ENCODE measurements at regions not wholly inside any gene's neighbourhood (a gene's known extent, or its start where the extent isn't known, plus 50 kb on each side); places are given as distances from the start of the nearest gene placed in this dataset.

GRCh38 chr20:60638430-60639098 is 613.5 kb upstream of the CDH4 start:
- no peak for DNase-seq (ENCODE audit: low spot score)

DNA sequence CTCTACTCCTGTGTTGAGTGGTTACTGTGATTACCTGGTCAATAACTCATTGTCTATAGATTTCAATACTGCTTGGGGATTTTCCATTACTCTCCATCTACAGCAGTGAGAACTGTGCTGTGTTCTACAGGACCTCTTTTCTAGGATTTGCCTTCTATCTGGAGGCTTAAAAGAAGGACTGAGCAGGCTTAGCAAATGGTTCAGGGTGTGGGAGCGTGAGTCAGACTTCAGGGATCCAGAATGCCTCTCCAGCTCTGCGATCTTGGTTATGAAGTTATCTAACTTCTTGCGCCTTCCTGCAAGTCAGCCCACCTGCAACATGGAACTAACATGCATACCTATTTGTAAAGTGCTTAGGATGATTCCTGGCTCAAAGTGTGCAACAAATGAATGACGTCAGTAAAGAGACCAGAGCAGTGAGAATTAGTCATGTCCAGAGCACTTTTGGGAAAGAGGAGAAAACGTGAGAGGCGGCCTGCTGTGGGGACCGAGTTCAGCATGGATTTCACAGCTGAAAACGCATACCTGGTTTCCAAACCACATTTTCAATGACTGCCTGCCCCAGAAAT is 610.1 kb upstream of the CDH4 start:
- no peak for DNase-seq (ENCODE audit: low spot score)

- no peak for DNase-seq (ENCODE audit: low spot score)
Observed at GRCh38 chr20:60642541-60642940, 609.5 kb upstream of the CDH4 start.

DNA sequence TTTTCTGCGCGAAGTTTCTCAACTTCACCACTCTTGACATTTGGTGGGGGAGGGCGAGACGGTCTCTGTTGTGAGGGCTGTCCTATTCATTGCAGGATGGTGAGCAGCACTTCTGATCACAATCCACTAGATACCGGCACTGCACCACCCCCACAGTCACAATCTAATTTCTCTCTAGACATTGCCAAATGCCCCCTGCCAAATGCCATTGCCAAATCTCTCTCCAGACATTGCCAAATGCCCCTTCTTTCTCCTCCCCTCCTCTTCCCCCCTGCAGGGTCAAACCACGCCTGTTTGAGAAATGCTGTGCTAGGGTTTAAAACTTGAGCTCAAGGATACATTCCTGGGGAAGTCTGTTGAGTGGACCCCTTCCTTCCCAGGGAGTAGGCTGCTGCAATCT is 603.5 kb upstream of the CDH4 start:
- no peak for DNase-seq (ENCODE audit: low spot score)

GRCh38 chr20:60649541-60649940 is 602.5 kb upstream of the CDH4 start:
- DNase-seq (ENCODE audit: low spot score): no peak

DNA sequence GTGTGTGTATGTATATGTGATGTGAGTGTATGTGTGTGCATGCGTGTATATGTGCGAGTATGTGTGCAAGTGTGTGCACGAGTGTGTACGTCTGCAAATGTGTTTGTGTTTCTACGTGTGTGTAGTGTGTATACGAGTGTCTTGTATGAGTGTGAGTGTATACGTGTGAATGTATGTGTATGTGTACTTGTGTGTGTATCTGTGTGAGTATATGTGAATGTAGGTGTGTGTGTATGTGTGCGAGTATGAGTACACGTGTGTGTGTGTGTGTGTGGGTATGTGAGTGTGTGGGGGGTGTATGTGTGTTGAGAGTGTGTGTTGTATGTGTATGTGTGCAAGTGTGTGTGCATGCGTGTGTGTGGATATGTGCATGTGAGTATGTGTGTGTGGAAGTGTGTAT is 602.0 kb upstream of the CDH4 start:
- no peak for DNase-seq (ENCODE audit: low spot score)

- DNase-seq (ENCODE audit: low spot score): no peak
Observed at GRCh38 chr20:60652046-60652445, 600.0 kb upstream of the CDH4 start.

DNA sequence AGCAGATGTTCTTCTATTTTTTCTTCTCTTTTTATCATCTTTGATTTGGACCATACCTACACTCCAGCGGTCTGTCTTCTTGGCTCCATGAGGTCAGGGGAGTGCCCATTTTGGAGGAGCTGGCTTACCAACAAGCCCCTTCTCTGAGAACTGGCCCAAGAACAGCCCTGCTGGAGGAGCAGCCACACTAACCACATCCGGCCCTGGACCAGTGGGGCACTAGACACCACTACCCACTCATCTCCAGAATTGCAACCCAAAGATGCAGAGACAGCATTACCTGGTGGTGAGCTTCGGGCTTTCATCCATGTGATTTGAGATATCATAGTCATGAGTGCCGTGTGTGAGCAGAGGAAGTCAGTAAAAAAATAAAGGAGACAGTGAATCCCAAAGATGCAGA is 599.4 kb upstream of the CDH4 start:
- DNase-seq (ENCODE audit: low spot score): no peak

- DNase-seq (ENCODE audit: low spot score): no peak
Observed at GRCh38 chr20:60653111-60653845, 598.8 kb upstream of the CDH4 start.

- no peak for DNase-seq (ENCODE audit: low spot score)
Observed at GRCh38 chr20:60658681-60659080, 593.4 kb upstream of the CDH4 start.

DNA sequence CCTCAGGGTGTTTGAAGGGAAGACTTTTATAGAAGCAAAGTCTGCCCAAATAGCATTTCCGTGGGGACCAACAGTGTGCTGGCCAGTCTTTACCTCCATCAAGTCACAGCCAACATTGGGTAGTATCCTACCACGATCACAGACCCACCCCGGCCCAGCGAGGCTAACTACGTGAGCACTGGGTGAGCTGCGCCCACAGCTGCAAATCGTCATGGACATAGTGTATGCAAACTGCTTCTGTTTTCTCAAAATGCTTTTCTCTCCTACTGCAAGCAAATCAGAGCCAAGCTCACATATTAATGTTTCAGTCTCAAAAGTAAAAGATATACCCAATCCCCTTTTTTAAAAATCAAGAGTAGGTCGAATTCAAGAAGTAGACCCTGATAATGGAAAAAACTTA is 592.8 kb upstream of the CDH4 start:
- no peak for DNase-seq (ENCODE audit: low spot score)

DNA sequence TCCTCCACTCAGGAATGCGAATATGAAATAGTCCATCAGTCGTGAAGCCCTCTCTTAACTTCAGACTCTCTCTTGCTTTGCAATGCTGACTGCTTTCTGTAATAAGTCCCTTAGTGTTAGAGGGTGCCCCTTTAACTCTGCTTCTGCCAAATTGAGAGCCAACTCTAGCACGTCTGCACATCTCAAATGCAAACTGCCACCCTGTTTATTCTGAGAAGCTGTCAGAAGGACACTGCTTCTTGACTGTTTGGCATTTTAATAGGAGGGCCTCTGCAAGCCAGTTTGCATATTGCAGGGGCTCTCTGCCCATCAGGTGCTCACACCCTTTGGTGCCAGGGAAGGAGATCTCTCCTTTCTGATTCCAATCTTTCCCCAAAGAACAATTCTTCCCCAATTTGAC is 589.8 kb upstream of the CDH4 start:
- no peak for DNase-seq (ENCODE audit: low spot score)

GRCh38 chr20:60664106-60664505 is 588.0 kb upstream of the CDH4 start:
- no peak for DNase-seq (ENCODE audit: low spot score)

GRCh38 chr20:60667641-60668040 is 584.4 kb upstream of the CDH4 start:
- DNase-seq (ENCODE audit: low spot score): no peak

DNA sequence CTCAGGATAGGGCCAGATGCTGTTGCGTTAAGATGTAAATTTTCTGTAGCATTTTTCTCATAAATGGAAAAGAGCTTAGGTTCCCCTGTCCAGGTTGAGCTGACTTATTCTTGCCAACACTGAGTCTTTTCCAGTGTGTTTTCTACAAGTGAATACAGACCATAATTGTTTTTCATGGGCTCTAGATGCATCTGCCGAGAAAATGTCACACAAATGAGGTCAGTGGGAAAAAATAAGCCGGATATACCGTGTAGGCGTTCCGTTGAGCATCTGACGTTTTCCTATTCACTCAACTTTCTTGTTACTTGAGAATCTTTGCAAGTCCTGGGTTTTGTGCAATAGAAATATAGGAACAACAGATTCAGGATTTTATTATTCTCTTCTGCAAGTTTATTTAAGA is 582.9 kb upstream of the CDH4 start:
- DNase-seq (ENCODE audit: low spot score): no peak

DNA sequence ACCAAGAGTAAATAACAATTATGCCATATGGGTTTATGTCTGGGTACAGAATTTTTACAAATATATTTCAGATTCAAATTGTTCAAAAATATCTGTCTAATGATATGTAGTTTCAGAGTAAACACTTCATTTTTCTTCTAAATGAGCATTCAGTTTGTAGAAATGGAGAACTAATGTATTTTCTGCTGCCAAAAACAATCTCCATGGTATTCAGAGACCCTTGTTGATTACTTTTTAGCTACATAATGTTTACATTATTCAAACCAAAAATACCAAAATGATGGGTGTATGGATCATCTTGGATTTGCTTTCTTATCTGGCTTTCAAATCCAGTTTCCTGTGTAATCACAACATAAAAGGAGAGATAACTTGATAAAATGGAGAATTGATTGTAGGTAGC is 576.0 kb upstream of the CDH4 start:
- no peak for DNase-seq (ENCODE audit: low spot score)

DNA sequence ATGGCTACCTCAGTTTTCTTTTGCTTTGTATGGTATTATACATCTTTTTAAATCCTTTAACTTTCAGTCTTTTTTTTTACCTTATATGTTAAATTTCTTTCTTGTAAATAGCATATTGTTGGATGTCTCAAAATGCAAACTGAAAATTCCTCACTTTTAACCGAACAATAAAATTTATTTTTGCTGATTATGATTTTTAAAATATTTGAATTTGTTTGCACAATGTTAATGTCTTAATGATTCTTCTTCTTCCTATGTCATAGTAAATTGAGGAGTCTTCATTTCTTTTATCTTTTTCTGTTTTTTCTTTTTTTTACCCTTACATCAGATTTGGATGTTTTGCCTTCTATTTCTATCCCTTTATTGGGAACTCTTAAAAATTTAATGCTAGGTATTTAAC is 574.2 kb upstream of the CDH4 start:
- DNase-seq (ENCODE audit: low spot score): no peak

DNA sequence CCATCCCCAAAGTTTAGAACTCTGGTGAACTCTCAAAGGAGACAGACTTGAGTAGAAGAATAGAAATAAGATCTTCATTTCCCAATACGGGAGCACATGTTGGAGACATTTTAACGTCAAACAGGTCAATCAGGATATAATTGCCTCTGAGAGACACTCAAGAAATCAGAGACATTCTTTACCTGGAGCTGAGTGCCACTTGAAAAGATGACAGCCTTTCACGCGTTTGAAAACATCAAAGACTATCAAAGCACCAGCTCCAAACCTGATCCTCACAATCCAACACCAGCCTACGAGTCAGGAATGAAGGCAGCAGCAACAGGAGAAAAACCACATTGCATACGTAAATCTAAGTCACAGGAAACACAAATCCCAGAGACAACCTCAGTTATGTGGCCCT is 571.5 kb upstream of the CDH4 start:
- DNase-seq (ENCODE audit: low spot score): no peak

GRCh38 chr20:60687213-60687612 is 564.8 kb upstream of the CDH4 start:
- DNase-seq (ENCODE audit: low spot score): no peak

- DNase-seq (ENCODE audit: low spot score): no peak
Observed at GRCh38 chr20:60690771-60691170, 561.3 kb upstream of the CDH4 start.

DNA sequence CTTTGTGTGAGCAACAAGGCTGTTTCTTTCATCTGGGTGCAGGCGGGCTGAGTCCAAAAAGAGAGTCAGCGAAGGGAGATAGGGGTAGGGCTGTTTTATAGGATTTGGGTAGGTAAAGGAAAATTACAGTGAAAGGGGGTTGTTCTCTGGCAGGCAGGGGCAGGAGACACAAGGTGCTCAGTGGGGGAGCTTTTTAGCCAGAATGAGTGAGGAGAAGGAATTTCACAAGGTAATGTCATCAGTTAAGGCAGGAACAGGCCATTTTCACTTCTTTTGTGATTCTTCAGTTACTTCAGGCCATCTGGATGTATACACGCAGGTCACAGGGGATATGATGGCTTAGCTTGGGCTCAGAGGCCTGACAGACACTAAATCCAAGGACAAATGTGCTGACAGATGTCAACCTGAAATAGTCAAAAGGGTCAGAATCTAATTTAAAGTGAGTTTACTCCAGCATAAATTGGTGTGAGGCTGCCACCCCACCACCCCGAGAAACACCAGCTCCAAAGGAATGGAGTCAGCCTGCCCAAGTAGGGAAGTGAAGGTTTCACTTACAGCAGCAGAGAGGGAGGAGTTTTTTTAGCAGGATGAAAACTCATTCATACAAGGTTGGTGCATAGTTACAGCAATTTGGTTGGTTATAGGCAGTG is 560.0 kb upstream of the CDH4 start:
- DNase-seq (ENCODE audit: low spot score): no peak

DNA sequence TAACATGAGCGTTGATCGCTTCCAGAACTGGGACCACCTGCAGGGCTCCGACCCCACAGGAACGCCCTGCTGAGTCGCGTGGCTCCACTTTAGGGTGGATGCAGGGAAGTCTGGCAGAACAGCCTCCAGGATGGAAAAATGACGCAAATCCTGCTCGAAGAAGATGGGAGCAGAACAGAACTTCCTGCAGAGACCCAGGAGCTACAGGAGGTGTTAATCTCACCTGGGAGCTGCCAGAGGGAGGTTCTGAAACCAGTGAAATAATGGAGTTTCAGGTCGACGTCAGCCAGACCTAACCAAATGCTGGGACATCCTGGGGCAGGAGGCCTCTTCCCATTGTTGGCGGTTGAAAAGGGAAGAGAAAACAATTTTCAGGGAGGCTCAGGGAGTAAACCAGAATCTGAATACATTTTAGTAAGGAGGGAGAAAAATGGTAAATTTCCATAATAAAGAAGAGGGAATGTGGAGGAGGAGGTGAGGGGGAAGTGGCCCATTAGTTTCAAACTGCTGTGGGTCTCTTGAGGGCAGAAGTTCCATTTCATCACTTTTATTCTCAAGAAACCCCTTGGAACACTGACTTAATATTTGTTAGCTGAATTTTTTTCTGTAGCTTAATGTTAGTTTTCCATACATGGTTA is 558.4 kb upstream of the CDH4 start:
- no peak for DNase-seq (ENCODE audit: low spot score)

DNA sequence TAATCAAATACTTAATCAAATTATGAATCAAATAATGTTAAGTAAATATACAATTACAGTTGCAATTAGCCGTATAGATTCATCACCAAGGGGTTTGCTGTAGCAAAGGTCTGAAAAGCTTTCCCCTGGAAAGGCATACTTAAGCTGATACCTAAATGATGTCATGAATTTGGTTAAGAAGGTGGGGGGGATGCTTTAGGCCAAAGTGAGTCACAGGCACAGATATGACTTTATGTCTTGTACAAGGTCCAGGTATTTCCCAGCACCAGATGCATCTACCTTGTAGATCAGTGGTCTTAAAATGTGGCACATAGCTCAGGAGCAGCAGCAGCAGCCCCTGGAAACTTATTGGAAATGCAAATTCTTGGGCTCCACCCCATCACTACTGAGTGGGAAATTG is 557.3 kb upstream of the CDH4 start:
- DNase-seq (ENCODE audit: low spot score): no peak
